Keratinocyte (primary cell): ENCODE measurements at regions not wholly inside any gene's neighbourhood (a gene's known extent, or its start where the extent isn't known, plus 50 kb on each side); places are given as distances from the start of the nearest gene placed in this dataset.

Experiments used
- DNase-seq: peaks from one replicate; pipeline ENCODE4 v3.0.0-alpha.2; 2011; ENCODE audit warnings: low read depth, missing footprints, low spot score
- FAIRE-seq: peaks from 2 replicates; lab custom pipeline; 2011; peaks lifted over from hg19 to GRCh38; lab: Jason Lieb, UNC
- H2AFZ ChIP-seq: 2 replicates; pipeline ENCODE4 v1.6.0; 2012; ENCODE audit warnings: low read length, control low read depth, inconsistent platforms; ENCODE audit not compliant: control insufficient read depth
- H3K27ac ChIP-seq: 2 replicates; pipeline ENCODE4 v1.5.1; 2011; ENCODE audit warnings: low read length; ENCODE audit not compliant: control insufficient read depth, insufficient read depth
- H3K27me3 ChIP-seq: 3 replicates; pipeline ENCODE4 v1.6.0; 2011; ENCODE audit warnings: low read length; ENCODE audit not compliant: control insufficient read depth, insufficient read depth; ENCODE audit errors: extremely low read depth
- H3K36me3 ChIP-seq, 2 experiments: 2 replicates in 1 of 2; 3 replicates in 1 of 2; pipeline ENCODE4 v1.5.1; 2011; ENCODE audit warnings: low read length in 2 of 2, mild to moderate bottlenecking in 1 of 2; ENCODE audit not compliant: control insufficient read depth in 2 of 2, insufficient read depth in 2 of 2; ENCODE audit errors: extremely low read depth in 1 of 2
- H3K4me1 ChIP-seq: 3 replicates; pipeline ENCODE4 v1.5.1; 2011; ENCODE audit warnings: low read length; ENCODE audit not compliant: control insufficient read depth, insufficient read depth; ENCODE audit errors: extremely low read depth
- H3K4me2 ChIP-seq: 3 replicates; pipeline ENCODE4 v1.6.0; 2011; ENCODE audit warnings: low read depth, low read length; ENCODE audit not compliant: control insufficient read depth, insufficient read depth; ENCODE audit errors: extremely low read depth
- H3K4me3 ChIP-seq, 3 experiments: fragments of 200-600 bp in 1 of 3; sonication (generic) in 1 of 3; 2 replicates in 2 of 3; 3 replicates in 1 of 3; pipeline ENCODE4 v1.5.1; 2011 to 2016; ENCODE audit warnings: low read length in 3 of 3, mild to moderate bottlenecking in 3 of 3, control low read depth in 2 of 3, inconsistent platforms in 1 of 3, low read depth in 1 of 3, mixed read lengths in 1 of 3, mixed run types in 1 of 3, moderate library complexity in 1 of 3; ENCODE audit not compliant: control insufficient read depth in 2 of 3, insufficient read depth in 2 of 3; ENCODE audit errors: extremely low read depth in 1 of 3
- H3K79me2 ChIP-seq: 2 replicates; pipeline ENCODE4 v1.6.0; 2012; ENCODE audit warnings: low read length; ENCODE audit not compliant: control insufficient read depth, insufficient read depth
- H3K9ac ChIP-seq: 3 replicates; pipeline ENCODE4 v1.6.0; 2011; ENCODE audit warnings: low read length; ENCODE audit not compliant: control insufficient read depth, insufficient read depth; ENCODE audit errors: extremely low read depth
- H3K9me1 ChIP-seq: 3 replicates; pipeline ENCODE4 v1.6.0; 2011; ENCODE audit warnings: low read length; ENCODE audit not compliant: control insufficient read depth, insufficient read depth; ENCODE audit errors: extremely low read depth
- H3K9me3 ChIP-seq: 2 replicates; pipeline ENCODE4 v1.5.1; 2012; ENCODE audit warnings: low read depth, low read length; ENCODE audit not compliant: control insufficient read depth
- H4K20me1 ChIP-seq: 3 replicates; pipeline ENCODE4 v1.6.0; 2011; ENCODE audit warnings: low read length; ENCODE audit not compliant: control insufficient read depth, insufficient read depth; ENCODE audit errors: extremely low read depth
- CTCF ChIP-seq, 3 experiments: IDR thresholded peaks in 1 of 3; conservative IDR thresholded peaks in 1 of 3; optimal IDR thresholded peaks in 1 of 3; 2 replicates in 2 of 3; 3 replicates in 1 of 3; pipeline versions ENCODE3 to v1.5.1; 2011; ENCODE audit warnings: low read length in 3 of 3, mild to moderate bottlenecking in 3 of 3, moderate library complexity in 2 of 3, control low read depth in 1 of 3, inconsistent platforms in 1 of 3; ENCODE audit not compliant: insufficient read depth in 2 of 3; ENCODE audit errors: extremely low read depth in 1 of 3
- EZH2 ChIP-seq: IDR thresholded peaks from one replicate; pipeline ENCODE4 v1.6.1; 2012; ENCODE audit warnings: inconsistent platforms, mild to moderate bottlenecking, low read length, moderate library complexity
- dilution Hi-C: fragments of 300-500 bp; cut with MboI; formaldehyde crosslinking; loops from one replicate; pipeline ENCODE4 v1.7.0; 2020; ENCODE audit warnings: low sequenced_read_pairs; ENCODE audit not compliant: extremely low pct_ligation_motif_present

- dilution Hi-C loops: no loop called here
- no peak overlapping the region for H3K9ac ChIP-seq
- TF ChIP-seq CTCF (optimal IDR thresholded peaks at IDR 0.05 in 1 of 3, IDR thresholded peaks at IDR 0.05 in 1 of 3, conservative IDR thresholded peaks at IDR 0.05 in 1 of 3; ENCODE audit: extremely low read depth in 1 of 3, insufficient read depth in 2 of 3, low read length in 3 of 3) (no peak), EZH2 (no peak)
- no peaks in the 10 kb centered on the region for H3K9me3 ChIP-seq
- H3K27ac ChIP-seq: no peak overlapping the region
- no peaks in the 10 kb centered on the region for H3K27me3 ChIP-seq
- H3K9me1 ChIP-seq: no peaks in the 10 kb centered on the region
- DNase-seq: no peak
- no peak overlapping the region for H3K4me2 ChIP-seq
- no peaks in the 10 kb centered on the region for H3K36me3 ChIP-seq
- H4K20me1 ChIP-seq: no peaks in the 10 kb centered on the region
- H3K4me1 ChIP-seq: no peaks in the 10 kb centered on the region
- no peak overlapping the region for H3K4me3 ChIP-seq
- H2AFZ ChIP-seq: no peak overlapping the region
- H3K79me2 ChIP-seq: no peaks in the 10 kb centered on the region
- no peak for FAIRE-seq
Observed at GRCh38 chr6:80886475-80886874, 780.0 kb downstream of the BCKDHB start.

GRCh38 chr6:80872951-80873308 lies 766.5 kb downstream of the BCKDHB start:
- Histone ChIP-seq H3K9ac (no peak overlapping the region), H3K27ac (no peak overlapping the region), H3K4me2 (no peak overlapping the region), H3K4me1 (no peaks in the 10 kb centered on the region), H3K27me3 (no peaks in the 10 kb centered on the region), H3K4me3 (no peak overlapping the region), H3K9me3 (no peaks in the 10 kb centered on the region), H2AFZ (no peak overlapping the region), H3K9me1 (no peaks in the 10 kb centered on the region), H3K79me2 (no peaks in the 10 kb centered on the region), H3K36me3 (no peaks in the 10 kb centered on the region), H4K20me1 (no peaks in the 10 kb centered on the region)
- FAIRE-seq (no peak), DNase-seq (no peak)
- dilution Hi-C loops: no loop called here
- TF ChIP-seq CTCF (optimal IDR thresholded peaks at IDR 0.05 in 1 of 3, IDR thresholded peaks at IDR 0.05 in 1 of 3, conservative IDR thresholded peaks at IDR 0.05 in 1 of 3; ENCODE audit: extremely low read depth in 1 of 3, insufficient read depth in 2 of 3, low read length in 3 of 3) (no peak), EZH2 (no peak)
